ENCODE measurements at regions not wholly inside any gene's neighbourhood (a gene's known extent, or its start where the extent isn't known, plus 50 kb on each side); places are given as distances from the start of the nearest gene placed in this dataset.

DNA sequence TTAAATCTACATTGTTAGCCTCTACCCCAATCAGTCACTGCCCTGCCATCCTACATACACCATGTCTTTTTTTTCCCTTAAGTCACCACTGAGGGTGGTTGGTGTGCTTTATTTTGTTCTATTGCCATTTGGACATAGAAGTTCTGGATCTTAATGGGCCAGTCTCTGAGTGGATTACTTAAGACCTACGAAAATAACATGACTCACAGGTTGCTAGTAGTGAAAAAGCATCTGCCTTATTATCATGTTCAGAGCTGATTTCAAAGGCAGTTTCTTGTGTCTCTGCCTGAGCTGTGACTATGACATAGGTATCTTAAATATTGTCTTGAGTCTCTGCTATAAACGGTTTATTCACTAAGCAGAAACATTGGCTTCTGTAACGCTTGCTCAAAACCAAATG is 410.8 kb downstream of the MDFIC start:
- TF ChIP-seq, protein P1, sequence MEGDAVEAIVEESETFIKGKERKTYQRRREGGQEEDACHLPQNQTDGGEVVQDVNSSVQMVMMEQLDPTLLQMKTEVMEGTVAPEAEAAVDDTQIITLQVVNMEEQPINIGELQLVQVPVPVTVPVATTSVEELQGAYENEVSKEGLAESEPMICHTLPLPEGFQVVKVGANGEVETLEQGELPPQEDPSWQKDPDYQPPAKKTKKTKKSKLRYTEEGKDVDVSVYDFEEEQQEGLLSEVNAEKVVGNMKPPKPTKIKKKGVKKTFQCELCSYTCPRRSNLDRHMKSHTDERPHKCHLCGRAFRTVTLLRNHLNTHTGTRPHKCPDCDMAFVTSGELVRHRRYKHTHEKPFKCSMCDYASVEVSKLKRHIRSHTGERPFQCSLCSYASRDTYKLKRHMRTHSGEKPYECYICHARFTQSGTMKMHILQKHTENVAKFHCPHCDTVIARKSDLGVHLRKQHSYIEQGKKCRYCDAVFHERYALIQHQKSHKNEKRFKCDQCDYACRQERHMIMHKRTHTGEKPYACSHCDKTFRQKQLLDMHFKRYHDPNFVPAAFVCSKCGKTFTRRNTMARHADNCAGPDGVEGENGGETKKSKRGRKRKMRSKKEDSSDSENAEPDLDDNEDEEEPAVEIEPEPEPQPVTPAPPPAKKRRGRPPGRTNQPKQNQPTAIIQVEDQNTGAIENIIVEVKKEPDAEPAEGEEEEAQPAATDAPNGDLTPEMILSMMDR (IDR thresholded peaks at IDR 0.05) = no peak
- TF ChIP-seq POLR2A (IDR thresholded peaks at IDR 0.05) = no peak

All from esophagus squamous epithelium (tissue), 4 donors.